Loucy (cell line): ENCODE measurements at regions not wholly inside any gene's neighbourhood (a gene's known extent, or its start where the extent isn't known, plus 50 kb on each side); places are given as distances from the start of the nearest gene placed in this dataset.
"Not testable (repeated sequence)": the region's sequence is repeated elsewhere in the genome, so short reads cannot be mapped to it uniquely, and the experiment has no call there.

ENCODE experiments used
- H2AFZ ChIP-seq: fragments of 200-600 bp; sonication (generic); 2 replicates; pipeline ENCODE4 v1.6.0; 2016; ENCODE audit warnings: antibody characterized with exemption, mild to moderate bottlenecking, low read length, moderate library complexity
- H3F3A ChIP-seq: fragments of 200-600 bp; 2 replicates; pipeline ENCODE4 v1.6.0; 2016; ENCODE audit warnings: antibody characterized with exemption, low read depth, mild to moderate bottlenecking
- H3K27me3 ChIP-seq: fragments of 200-600 bp; sonication (generic); 2 replicates; pipeline ENCODE4 v1.6.1; 2014; ENCODE audit warnings: low read length, mild to moderate bottlenecking; ENCODE audit not compliant: insufficient read depth, poor library complexity, severe bottlenecking
- H3K36me3 ChIP-seq: fragments of 200-600 bp; sonication (generic); 2 replicates; pipeline ENCODE4 v1.6.1; 2016; ENCODE audit warnings: low read length; ENCODE audit not compliant: insufficient read depth
- H3K4me1 ChIP-seq: fragments of 200-600 bp; sonication (generic); 2 replicates; pipeline ENCODE4 v1.5.1; 2014; ENCODE audit warnings: low read length, mild to moderate bottlenecking; ENCODE audit not compliant: insufficient read depth, poor library complexity, severe bottlenecking
- H3K4me2 ChIP-seq: fragments of 200-600 bp; sonication (generic); 2 replicates; pipeline ENCODE4 v1.6.0; 2014; ENCODE audit warnings: antibody characterized with exemption, low read length, low read depth, mild to moderate bottlenecking; ENCODE audit not compliant: poor library complexity, severe bottlenecking
- H3K4me3 ChIP-seq: fragments of 200-600 bp; sonication (generic); 2 replicates; pipeline ENCODE4 v1.5.1; 2014; ENCODE audit warnings: low read length, mild to moderate bottlenecking, mixed read lengths; ENCODE audit not compliant: poor library complexity, severe bottlenecking
- H3K79me2 ChIP-seq: fragments of 200-600 bp; sonication (generic); 2 replicates; pipeline ENCODE4 v1.6.1; 2014; ENCODE audit warnings: low read length; ENCODE audit not compliant: insufficient read depth
- H3K9ac ChIP-seq: fragments of 200-600 bp; sonication (generic); 2 replicates; pipeline ENCODE4 v1.6.0; 2014; ENCODE audit warnings: mild to moderate bottlenecking, low read depth, low read length, moderate library complexity; ENCODE audit not compliant: poor library complexity, severe bottlenecking
- H3K9me2 ChIP-seq: fragments of 200-600 bp; sonication (generic); replicated peaks from 2 replicates; pipeline ENCODE4 v1.6.1; 2016; ENCODE audit warnings: low read depth, low read length, mixed read lengths
- H3K9me3 ChIP-seq: fragments of 200-600 bp; sonication (generic); 2 replicates; pipeline ENCODE4 v1.6.1; 2014; ENCODE audit warnings: mild to moderate bottlenecking, antibody characterized with exemption, low read length, low read depth; ENCODE audit not compliant: insufficient read depth
- H4K20me1 ChIP-seq: fragments of 200-600 bp; sonication (generic); 2 replicates; pipeline ENCODE4 v1.6.0; 2014; ENCODE audit warnings: antibody characterized with exemption, low read length, mild to moderate bottlenecking; ENCODE audit not compliant: insufficient read depth, poor library complexity, severe bottlenecking
- EZH2phosphoT487 ChIP-seq: fragments of 200-600 bp; IDR thresholded peaks from 2 replicates; pipeline ENCODE4 v1.6.1; 2018; ENCODE audit warnings: antibody characterized with exemption, mild to moderate bottlenecking, moderate library complexity, borderline replicate concordance
- TF ChIP-seq, protein P1 (sequence below): fragments of 200-600 bp; sonication (generic); conservative IDR thresholded peaks from 2 replicates; pipeline ENCODE4 v1.5.1; 2014; ENCODE audit warnings: mild to moderate bottlenecking, antibody characterized with exemption, low read length

- Histone ChIP-seq H3F3A (no peaks in the 10 kb centered on the region), H4K20me1 (no peaks in the 10 kb centered on the region), H3K27me3 (no peaks in the 10 kb centered on the region), H3K4me3 (no peak overlapping the region), H3K79me2 (no peaks in the 10 kb centered on the region), H3K36me3 (no peaks in the 10 kb centered on the region), H3K4me1 (no peaks in the 10 kb centered on the region), H3K9me3 (no peaks in the 10 kb centered on the region), H3K9ac (no peak overlapping the region), H2AFZ (no peak overlapping the region), H3K9me2 (no peaks in the 10 kb centered on the region), H3K4me2 (no peak overlapping the region)
- TF ChIP-seq, protein P1, sequence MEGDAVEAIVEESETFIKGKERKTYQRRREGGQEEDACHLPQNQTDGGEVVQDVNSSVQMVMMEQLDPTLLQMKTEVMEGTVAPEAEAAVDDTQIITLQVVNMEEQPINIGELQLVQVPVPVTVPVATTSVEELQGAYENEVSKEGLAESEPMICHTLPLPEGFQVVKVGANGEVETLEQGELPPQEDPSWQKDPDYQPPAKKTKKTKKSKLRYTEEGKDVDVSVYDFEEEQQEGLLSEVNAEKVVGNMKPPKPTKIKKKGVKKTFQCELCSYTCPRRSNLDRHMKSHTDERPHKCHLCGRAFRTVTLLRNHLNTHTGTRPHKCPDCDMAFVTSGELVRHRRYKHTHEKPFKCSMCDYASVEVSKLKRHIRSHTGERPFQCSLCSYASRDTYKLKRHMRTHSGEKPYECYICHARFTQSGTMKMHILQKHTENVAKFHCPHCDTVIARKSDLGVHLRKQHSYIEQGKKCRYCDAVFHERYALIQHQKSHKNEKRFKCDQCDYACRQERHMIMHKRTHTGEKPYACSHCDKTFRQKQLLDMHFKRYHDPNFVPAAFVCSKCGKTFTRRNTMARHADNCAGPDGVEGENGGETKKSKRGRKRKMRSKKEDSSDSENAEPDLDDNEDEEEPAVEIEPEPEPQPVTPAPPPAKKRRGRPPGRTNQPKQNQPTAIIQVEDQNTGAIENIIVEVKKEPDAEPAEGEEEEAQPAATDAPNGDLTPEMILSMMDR = no peak
- TF ChIP-seq EZH2phosphoT487 = no peak
Measured at GRCh38 chr5:153367466-153367865, 123.0 kb upstream of the GRIA1 start.

GRCh38 chr5:153372425-153373129 is 117.9 kb upstream of the GRIA1 start:
- no peaks in the 10 kb centered on the region for H3K9me3 ChIP-seq
- H2AFZ ChIP-seq = no peak overlapping the region
- TF ChIP-seq EZH2phosphoT487 = no peak
- TF ChIP-seq, protein P1 = no peak

DNA sequence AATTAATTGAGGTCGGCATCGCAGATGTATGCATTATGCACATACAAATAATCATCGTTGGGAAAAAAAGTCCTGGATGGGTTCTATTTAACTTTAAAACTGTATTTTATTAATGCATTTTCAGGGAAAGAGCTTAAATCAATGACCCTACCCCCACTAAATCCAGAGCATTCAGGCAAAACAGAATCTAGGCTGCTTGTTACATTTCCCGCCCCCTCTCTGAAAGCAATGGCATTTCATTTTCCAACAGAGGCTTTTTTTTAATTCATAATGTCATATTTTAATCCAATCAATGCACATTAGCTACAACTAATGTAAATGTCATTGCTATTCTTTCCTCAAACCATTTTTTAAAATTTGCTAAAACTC is 117.4 kb upstream of the GRIA1 start:
- Histone ChIP-seq H3K4me1 (no peaks in the 10 kb centered on the region), H3K27me3 (no peaks in the 10 kb centered on the region), H3K9ac (no peak overlapping the region), H3K79me2 (no peaks in the 10 kb centered on the region), H3K4me3 (no peak overlapping the region), H3K9me3 (no peaks in the 10 kb centered on the region), H3K36me3 (no peaks in the 10 kb centered on the region), H3K4me2 (no peak overlapping the region), H3F3A (no peaks in the 10 kb centered on the region), H4K20me1 (no peaks in the 10 kb centered on the region), H3K9me2 (no peaks in the 10 kb centered on the region), H2AFZ (no peak overlapping the region)
- no peak for TF ChIP-seq EZH2phosphoT487
- TF ChIP-seq, protein P1 = no peak

More at GRCh38 chr5:153372425-153373129, 117.9 kb upstream of the GRIA1 start:
- no peaks in the 10 kb centered on the region for H3K36me3 ChIP-seq
- no peaks in the 10 kb centered on the region for H3K4me1 ChIP-seq
- H3K4me3 ChIP-seq = no peak overlapping the region
- no peaks in the 10 kb centered on the region for H3K27me3 ChIP-seq
- no peaks in the 10 kb centered on the region for H3K9me2 ChIP-seq
- H3K9ac ChIP-seq = no peak overlapping the region
- no peaks in the 10 kb centered on the region for H3F3A ChIP-seq
- H4K20me1 ChIP-seq = no peaks in the 10 kb centered on the region
- no peaks in the 10 kb centered on the region for H3K79me2 ChIP-seq
- H3K4me2 ChIP-seq = no peak overlapping the region

DNA sequence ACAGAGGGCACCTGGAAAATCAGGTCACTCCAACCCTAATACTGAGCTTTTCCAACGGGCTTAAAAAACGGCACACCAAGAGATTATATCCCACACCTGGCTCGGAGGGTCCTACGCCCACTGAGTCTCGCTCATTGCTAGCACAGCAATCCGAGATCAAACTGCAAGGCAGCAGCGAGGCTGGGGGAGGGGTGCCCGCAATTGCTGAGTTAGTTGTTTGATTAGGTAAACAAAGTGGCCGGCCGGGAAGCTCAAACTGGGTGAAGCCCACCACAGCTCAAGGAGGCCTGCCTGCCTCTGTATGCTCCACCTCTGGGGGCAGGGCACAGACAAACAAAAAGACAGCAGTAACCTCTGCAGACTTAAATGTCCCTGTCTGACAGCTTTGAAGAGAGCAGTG is 108.8 kb upstream of the GRIA1 start:
- H4K20me1 ChIP-seq, H3K4me3 ChIP-seq, H3K9ac ChIP-seq, H3K27me3 ChIP-seq, H3K79me2 ChIP-seq, H2AFZ ChIP-seq, H3K36me3 ChIP-seq, H3K9me2 ChIP-seq, H3K4me1 ChIP-seq, H3K4me2 ChIP-seq, H3F3A ChIP-seq, H3K9me3 ChIP-seq: not testable (repeated sequence)
